ENCODE measurements at regions not wholly inside any gene's neighbourhood (a gene's known extent, or its start where the extent isn't known, plus 50 kb on each side); places are given as distances from the start of the nearest gene placed in this dataset.

DNA sequence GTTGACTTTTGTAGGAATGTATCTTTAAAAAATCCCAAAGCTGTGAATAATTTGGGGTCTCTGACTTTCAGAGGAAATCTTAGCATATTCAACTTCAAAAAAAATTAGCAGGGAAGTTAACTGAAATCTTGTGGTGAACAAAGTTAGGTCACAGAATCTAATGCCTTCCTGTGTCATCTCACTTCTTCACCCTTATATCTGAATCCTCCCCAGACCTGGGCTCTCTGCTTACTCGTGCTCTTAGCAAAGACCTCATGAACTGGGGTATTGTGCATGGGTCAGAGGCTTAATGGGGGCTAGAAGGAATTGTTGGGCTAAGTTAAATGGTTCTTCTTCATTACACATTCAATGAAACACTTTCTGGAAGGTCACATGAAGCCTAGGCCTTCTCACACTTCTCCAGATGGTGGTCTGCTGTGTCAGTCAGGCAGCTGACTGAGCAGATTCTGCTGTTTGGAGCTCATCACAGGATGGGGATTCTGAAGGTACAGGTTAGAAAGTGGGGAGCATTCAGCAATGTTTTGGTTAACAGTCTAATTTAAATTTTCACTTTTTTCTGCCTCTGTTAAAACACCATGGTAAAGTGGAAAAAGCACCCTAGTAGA is 131.3 kb downstream of the SUCLG1 start:
- Histone ChIP-seq H3K79me2 (ENCODE audit: control insufficient read depth, insufficient read depth, low read length) (no peaks in the 10 kb centered on the region), H3K9me3 (ENCODE audit: control insufficient read depth, insufficient read depth, low read depth, low read length) (no peaks in the 10 kb centered on the region), H3K27me3 (ENCODE audit: control insufficient read depth, insufficient read depth, low read length) (no peaks in the 10 kb centered on the region), H3K27ac (ENCODE audit: insufficient read depth, low read length) (no peak overlapping the region), H3K4me2 (ENCODE audit: extremely low read depth, insufficient read depth, low read length) (no peak overlapping the region), H3K4me3 (replicated peaks in 1 of 4; ENCODE audit: control extremely low read depth in 1 of 4, insufficient read depth in 1 of 4, low read depth in 3 of 4, low read length in 4 of 4) (no peak overlapping the region), H3K4me1 (ENCODE audit: control insufficient read depth, extremely low read depth, insufficient read depth, low read length) (no peaks in the 10 kb centered on the region), H4K20me1 (ENCODE audit: control insufficient read depth, extremely low read depth, insufficient read depth, low read length) (no peaks in the 10 kb centered on the region), H3K9ac (ENCODE audit: insufficient read depth, low read length) (no peak overlapping the region), H2AFZ (ENCODE audit: low read length) (no peak overlapping the region), H3K36me3 (ENCODE audit: control insufficient read depth, insufficient read depth, low read length) (no peaks in the 10 kb centered on the region)
- TF ChIP-seq EZH2 (IDR thresholded peaks at IDR 0.05; ENCODE audit: low read length, missing control alignments): no peak
- TF ChIP-seq, protein P1, sequence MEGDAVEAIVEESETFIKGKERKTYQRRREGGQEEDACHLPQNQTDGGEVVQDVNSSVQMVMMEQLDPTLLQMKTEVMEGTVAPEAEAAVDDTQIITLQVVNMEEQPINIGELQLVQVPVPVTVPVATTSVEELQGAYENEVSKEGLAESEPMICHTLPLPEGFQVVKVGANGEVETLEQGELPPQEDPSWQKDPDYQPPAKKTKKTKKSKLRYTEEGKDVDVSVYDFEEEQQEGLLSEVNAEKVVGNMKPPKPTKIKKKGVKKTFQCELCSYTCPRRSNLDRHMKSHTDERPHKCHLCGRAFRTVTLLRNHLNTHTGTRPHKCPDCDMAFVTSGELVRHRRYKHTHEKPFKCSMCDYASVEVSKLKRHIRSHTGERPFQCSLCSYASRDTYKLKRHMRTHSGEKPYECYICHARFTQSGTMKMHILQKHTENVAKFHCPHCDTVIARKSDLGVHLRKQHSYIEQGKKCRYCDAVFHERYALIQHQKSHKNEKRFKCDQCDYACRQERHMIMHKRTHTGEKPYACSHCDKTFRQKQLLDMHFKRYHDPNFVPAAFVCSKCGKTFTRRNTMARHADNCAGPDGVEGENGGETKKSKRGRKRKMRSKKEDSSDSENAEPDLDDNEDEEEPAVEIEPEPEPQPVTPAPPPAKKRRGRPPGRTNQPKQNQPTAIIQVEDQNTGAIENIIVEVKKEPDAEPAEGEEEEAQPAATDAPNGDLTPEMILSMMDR (conservative IDR thresholded peaks at IDR 0.05 in 1 of 2, IDR thresholded peaks at IDR 0.05 in 1 of 2; ENCODE audit: low read depth in 1 of 2, low read length in 2 of 2): no peak
- DNase-seq (ENCODE audit: low read depth in 2 of 2): no peak

DNA sequence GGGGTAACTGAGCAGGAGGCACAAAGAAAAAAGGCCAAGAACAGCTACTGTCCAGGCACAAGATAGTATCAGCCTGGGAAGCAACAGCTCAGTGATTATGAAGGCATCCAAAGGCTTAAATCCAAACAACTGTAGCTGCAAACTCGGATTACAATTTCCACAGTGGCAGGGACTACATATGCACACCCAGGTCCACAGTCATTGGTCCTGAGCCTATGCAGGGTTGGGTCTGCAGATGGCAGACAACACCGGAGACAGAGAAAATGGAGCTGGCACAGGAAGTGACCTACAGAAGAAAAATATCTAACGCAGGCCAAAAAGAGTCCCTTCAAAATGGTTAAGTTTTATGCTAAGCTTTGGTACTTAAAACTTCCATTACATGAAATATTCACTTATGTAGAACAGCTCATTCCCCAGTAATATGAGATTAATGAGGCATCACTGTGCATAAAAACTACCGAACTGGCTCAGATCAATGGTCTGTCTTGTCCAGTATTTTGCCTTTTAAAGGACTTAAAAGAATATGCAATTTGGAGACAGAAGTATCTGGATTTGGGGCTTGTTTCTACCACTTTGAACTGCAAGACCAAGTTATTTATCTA is 132.1 kb downstream of the SUCLG1 start:
- no peak for DNase-seq (ENCODE audit: low read depth in 2 of 2)
- Histone ChIP-seq H3K27me3 (ENCODE audit: control insufficient read depth, insufficient read depth, low read length) (no peaks in the 10 kb centered on the region), H3K79me2 (ENCODE audit: control insufficient read depth, insufficient read depth, low read length) (no peaks in the 10 kb centered on the region), H4K20me1 (ENCODE audit: control insufficient read depth, extremely low read depth, insufficient read depth, low read length) (no peaks in the 10 kb centered on the region), H3K9me3 (ENCODE audit: control insufficient read depth, insufficient read depth, low read depth, low read length) (no peaks in the 10 kb centered on the region), H3K36me3 (ENCODE audit: control insufficient read depth, insufficient read depth, low read length) (no peaks in the 10 kb centered on the region), H3K27ac (ENCODE audit: insufficient read depth, low read length) (no peak overlapping the region), H3K9ac (ENCODE audit: insufficient read depth, low read length) (no peak overlapping the region), H3K4me1 (ENCODE audit: control insufficient read depth, extremely low read depth, insufficient read depth, low read length) (no peaks in the 10 kb centered on the region), H3K4me2 (ENCODE audit: extremely low read depth, insufficient read depth, low read length) (no peak overlapping the region), H3K4me3 (replicated peaks in 1 of 4; ENCODE audit: control extremely low read depth in 1 of 4, insufficient read depth in 1 of 4, low read depth in 3 of 4, low read length in 4 of 4) (no peak overlapping the region), H2AFZ (ENCODE audit: low read length) (no peak overlapping the region)
- TF ChIP-seq, protein P1 (conservative IDR thresholded peaks at IDR 0.05 in 1 of 2, IDR thresholded peaks at IDR 0.05 in 1 of 2; ENCODE audit: low read depth in 1 of 2, low read length in 2 of 2): no peak
- TF ChIP-seq EZH2 (IDR thresholded peaks at IDR 0.05; ENCODE audit: low read length, missing control alignments): no peak

DNA sequence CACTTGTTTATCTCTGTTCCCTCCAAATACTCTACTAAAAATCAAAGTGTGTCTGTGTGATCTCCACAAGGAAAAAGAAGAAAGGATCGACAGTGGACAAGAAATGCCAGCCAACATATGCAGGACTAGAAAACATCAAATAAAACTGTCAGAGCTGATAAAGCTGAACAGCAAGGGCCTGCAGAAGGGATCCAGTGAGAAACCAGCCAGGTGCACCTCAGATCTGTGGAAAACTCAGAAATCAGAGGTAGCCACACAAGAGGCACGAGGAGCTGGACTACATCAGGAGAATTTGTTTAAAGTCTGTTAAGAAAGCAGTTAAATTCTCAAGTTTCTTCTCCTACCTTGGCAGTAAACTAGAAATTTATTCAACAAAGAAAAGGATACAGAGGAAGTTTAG is 135.2 kb downstream of the SUCLG1 start:
- Histone ChIP-seq H3K27ac (ENCODE audit: insufficient read depth, low read length) (no peak overlapping the region), H3K79me2 (ENCODE audit: control insufficient read depth, insufficient read depth, low read length) (no peaks in the 10 kb centered on the region), H3K9me3 (ENCODE audit: control insufficient read depth, insufficient read depth, low read depth, low read length) (no peaks in the 10 kb centered on the region), H3K9ac (ENCODE audit: insufficient read depth, low read length) (no peak overlapping the region), H3K4me1 (ENCODE audit: control insufficient read depth, extremely low read depth, insufficient read depth, low read length) (no peaks in the 10 kb centered on the region), H4K20me1 (ENCODE audit: control insufficient read depth, extremely low read depth, insufficient read depth, low read length) (no peaks in the 10 kb centered on the region), H2AFZ (ENCODE audit: low read length) (no peak overlapping the region), H3K4me2 (ENCODE audit: extremely low read depth, insufficient read depth, low read length) (no peak overlapping the region), H3K27me3 (ENCODE audit: control insufficient read depth, insufficient read depth, low read length) (no peaks in the 10 kb centered on the region), H3K36me3 (ENCODE audit: control insufficient read depth, insufficient read depth, low read length) (no peaks in the 10 kb centered on the region), H3K4me3 (replicated peaks in 1 of 4; ENCODE audit: control extremely low read depth in 1 of 4, insufficient read depth in 1 of 4, low read depth in 3 of 4, low read length in 4 of 4) (no peak overlapping the region)
- TF ChIP-seq, protein P1 (conservative IDR thresholded peaks at IDR 0.05 in 1 of 2, IDR thresholded peaks at IDR 0.05 in 1 of 2; ENCODE audit: low read depth in 1 of 2, low read length in 2 of 2): no peak
- TF ChIP-seq EZH2 (IDR thresholded peaks at IDR 0.05; ENCODE audit: low read length, missing control alignments): no peak
- DNase-seq (ENCODE audit: low read depth in 2 of 2): no peak

All from fibroblast of lung (primary cell).